ENCODE measurements at regions not wholly inside any gene's neighbourhood (a gene's known extent, or its start where the extent isn't known, plus 50 kb on each side); places are given as distances from the start of the nearest gene placed in this dataset.

DNA sequence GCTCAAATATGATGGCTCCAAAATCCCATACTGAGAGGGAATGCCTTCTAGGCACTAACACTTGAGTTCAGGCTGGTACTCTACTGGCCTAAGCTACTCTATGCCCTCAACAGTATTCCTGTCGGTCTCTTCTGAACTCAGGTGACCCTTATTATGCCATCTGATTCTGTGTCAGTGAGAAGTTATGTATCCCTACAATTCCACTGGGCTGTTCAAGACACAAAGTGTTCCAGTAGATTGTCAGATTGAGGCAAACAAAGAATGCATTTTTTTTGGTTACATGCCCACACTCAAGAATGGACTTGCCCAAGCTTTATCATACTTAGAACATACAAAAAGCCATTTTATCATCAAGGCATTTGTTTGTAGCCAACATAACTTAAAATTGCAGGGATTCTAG lies 553.8 kb upstream of the PRMT6 start:
- intact Hi-C loops (cut with micrococcal nuclease) = no loop called here
- H3K4me3 ChIP-seq = no peak overlapping the region
- no peaks in the 10 kb centered on the region for H3K36me3 ChIP-seq
- no peaks in the 10 kb centered on the region for H3K9me3 ChIP-seq (replicated peaks)
- H3K27me3 ChIP-seq (ENCODE audit: low read depth) = no peaks in the 10 kb centered on the region
- H3K27ac ChIP-seq (replicated peaks) = no peak overlapping the region
- no peak for DNase-seq
- TF ChIP-seq, protein P1, sequence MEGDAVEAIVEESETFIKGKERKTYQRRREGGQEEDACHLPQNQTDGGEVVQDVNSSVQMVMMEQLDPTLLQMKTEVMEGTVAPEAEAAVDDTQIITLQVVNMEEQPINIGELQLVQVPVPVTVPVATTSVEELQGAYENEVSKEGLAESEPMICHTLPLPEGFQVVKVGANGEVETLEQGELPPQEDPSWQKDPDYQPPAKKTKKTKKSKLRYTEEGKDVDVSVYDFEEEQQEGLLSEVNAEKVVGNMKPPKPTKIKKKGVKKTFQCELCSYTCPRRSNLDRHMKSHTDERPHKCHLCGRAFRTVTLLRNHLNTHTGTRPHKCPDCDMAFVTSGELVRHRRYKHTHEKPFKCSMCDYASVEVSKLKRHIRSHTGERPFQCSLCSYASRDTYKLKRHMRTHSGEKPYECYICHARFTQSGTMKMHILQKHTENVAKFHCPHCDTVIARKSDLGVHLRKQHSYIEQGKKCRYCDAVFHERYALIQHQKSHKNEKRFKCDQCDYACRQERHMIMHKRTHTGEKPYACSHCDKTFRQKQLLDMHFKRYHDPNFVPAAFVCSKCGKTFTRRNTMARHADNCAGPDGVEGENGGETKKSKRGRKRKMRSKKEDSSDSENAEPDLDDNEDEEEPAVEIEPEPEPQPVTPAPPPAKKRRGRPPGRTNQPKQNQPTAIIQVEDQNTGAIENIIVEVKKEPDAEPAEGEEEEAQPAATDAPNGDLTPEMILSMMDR (IDR thresholded peaks at IDR 0.05; ENCODE audit: borderline replicate concordance) = no peak
- no peaks in the 10 kb centered on the region for H3K4me1 ChIP-seq

DNA sequence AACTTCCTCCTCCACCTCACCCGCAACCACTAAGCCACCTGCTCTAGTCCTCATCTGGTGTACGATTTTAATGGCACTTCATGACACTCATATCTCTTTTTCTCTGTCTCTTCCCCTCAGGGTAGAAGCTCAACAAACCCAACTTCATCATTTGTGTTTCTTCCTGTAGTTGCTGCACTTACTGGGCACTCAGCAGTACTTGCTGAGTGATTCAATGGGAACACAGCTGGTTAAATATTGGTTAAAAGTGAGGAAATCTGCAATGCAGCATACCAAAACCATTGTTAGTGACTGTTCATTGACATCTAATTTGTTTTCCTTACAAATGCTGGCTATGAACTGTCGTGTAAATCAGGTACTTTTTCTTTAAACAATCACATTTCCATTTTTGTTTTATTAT lies 541.1 kb upstream of the PRMT6 start:
- intact Hi-C loops (cut with micrococcal nuclease) = no loop called here
- H3K4me3 ChIP-seq = no peak overlapping the region
- no peak overlapping the region for H3K27ac ChIP-seq (replicated peaks)
- no peaks in the 10 kb centered on the region for H3K4me1 ChIP-seq
- no peaks in the 10 kb centered on the region for H3K9me3 ChIP-seq (replicated peaks)
- no peaks in the 10 kb centered on the region for H3K36me3 ChIP-seq
- no peak for DNase-seq
- TF ChIP-seq, protein P1 (IDR thresholded peaks at IDR 0.05; ENCODE audit: borderline replicate concordance) = no peak
- H3K27me3 ChIP-seq (ENCODE audit: low read depth) = no peaks in the 10 kb centered on the region

DNA sequence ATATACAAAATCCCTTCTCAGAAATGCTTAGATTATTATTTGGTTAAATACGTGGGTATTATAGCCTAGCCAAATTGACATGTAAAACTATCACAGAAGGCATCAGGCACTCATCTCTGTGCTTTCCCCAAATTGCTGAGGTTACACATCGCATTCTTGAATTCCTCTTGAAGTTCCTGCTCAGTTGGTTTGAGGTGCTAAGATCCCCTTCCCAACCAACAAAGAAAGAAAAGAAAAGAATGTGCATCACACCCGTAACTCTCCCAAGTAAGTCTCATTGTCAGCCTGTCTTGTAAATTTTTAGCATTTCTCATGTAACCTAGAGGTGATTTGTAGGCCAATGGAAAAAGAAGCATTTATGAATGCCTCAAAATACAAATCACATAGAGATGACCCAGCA lies 539.2 kb upstream of the PRMT6 start:
- no peaks in the 10 kb centered on the region for H3K9me3 ChIP-seq (replicated peaks)
- TF ChIP-seq, protein P1 (IDR thresholded peaks at IDR 0.05; ENCODE audit: borderline replicate concordance) = no peak
- no peaks in the 10 kb centered on the region for H3K4me1 ChIP-seq
- H3K36me3 ChIP-seq = no peaks in the 10 kb centered on the region
- no peak overlapping the region for H3K4me3 ChIP-seq
- intact Hi-C loops (cut with micrococcal nuclease) = no loop called here
- no peak overlapping the region for H3K27ac ChIP-seq (replicated peaks)
- DNase-seq = no peak
- no peaks in the 10 kb centered on the region for H3K27me3 ChIP-seq (ENCODE audit: low read depth)

DNA sequence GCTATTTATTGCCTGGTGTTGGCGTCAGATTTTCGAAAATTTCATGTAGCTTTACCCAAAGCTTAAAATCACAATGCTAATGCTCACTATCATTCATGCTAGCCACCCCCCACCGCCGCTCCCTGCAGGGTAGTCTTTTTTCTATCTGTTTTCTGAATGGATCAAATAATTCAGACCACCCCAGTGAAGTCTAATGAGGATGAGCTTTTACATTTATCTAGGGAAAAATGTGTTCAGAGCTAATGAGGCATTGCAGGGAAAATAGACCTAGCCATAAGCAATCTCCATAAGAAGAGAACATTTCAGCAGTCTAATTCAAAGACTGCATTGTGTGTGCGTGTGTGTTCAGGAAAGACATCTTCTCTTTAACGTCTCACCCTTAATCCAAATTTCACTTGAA lies 533.0 kb upstream of the PRMT6 start:
- intact Hi-C loops (cut with micrococcal nuclease) = no loop called here
- Histone ChIP-seq H3K9me3 (replicated peaks) (no peaks in the 10 kb centered on the region), H3K27ac (replicated peaks) (no peak overlapping the region), H3K27me3 (ENCODE audit: low read depth) (no peaks in the 10 kb centered on the region), H3K36me3 (no peaks in the 10 kb centered on the region), H3K4me3 (no peak overlapping the region), H3K4me1 (no peaks in the 10 kb centered on the region)
- no peak for DNase-seq
- TF ChIP-seq, protein P1 (IDR thresholded peaks at IDR 0.05; ENCODE audit: borderline replicate concordance) = no peak

DNA sequence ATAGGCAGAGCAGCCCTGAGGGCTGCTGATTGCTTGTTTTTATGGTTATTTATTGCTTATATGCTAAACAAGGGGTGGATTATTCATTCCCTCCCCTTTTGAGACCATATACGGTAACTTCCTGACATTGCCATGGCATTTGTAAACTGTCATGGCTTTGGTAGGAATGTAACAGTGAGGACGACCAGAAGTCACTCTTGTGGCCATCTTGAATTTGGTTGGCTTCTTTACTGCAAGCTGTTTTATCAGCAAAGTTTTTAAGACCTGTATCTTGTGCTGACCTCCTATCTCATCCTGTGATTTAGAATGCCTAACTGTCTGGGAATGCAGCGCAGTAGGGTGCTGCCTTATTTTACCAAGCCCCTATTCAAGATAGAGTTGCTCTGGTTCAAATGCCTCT lies 531.8 kb upstream of the PRMT6 start:
- TF ChIP-seq, protein P1 (IDR thresholded peaks at IDR 0.05; ENCODE audit: borderline replicate concordance) = no peak
- DNase-seq = no peak
- no peak overlapping the region for H3K27ac ChIP-seq (replicated peaks)
- no peaks in the 10 kb centered on the region for H3K36me3 ChIP-seq
- no peaks in the 10 kb centered on the region for H3K27me3 ChIP-seq (ENCODE audit: low read depth)
- H3K4me1 ChIP-seq = no peaks in the 10 kb centered on the region
- intact Hi-C loops (cut with micrococcal nuclease) = no loop called here
- peaks cover 5% of the 10 kb centered on the region for H3K9me3 ChIP-seq (replicated peaks)
- H3K4me3 ChIP-seq = no peak overlapping the region

DNA sequence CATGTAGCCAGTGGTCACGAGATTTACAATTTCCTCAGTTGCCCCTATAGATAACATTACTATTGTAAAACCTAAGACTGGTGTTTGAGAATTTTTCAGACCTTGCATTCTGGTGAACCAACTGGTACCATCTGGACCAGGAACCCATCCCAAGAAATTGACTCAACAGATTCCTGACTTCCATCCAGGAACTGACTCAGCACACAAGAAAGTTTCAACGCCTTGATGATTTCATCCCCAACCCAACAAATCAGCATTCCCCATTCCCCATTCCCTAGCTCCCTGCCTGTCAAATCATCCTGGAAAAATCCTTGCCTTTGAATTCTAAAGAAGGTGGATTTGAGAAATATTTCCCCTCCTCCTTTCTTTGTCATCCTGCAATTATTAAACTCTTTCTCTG lies 529.8 kb upstream of the PRMT6 start:
- Histone ChIP-seq H3K4me3 (no peak overlapping the region), H3K27me3 (ENCODE audit: low read depth) (no peaks in the 10 kb centered on the region), H3K27ac (replicated peaks) (no peak overlapping the region), H3K4me1 (no peaks in the 10 kb centered on the region), H3K9me3 (replicated peaks) (peaks cover 13% of the 10 kb centered on the region), H3K36me3 (no peaks in the 10 kb centered on the region)
- intact Hi-C loops (cut with micrococcal nuclease) = no loop called here
- no peak for DNase-seq
- TF ChIP-seq, protein P1 (IDR thresholded peaks at IDR 0.05; ENCODE audit: borderline replicate concordance) = no peak

Measured in left ventricle myocardium inferior (tissue), 1 donor.